Transverse colon (tissue), 3 donors: ENCODE measurements at regions not wholly inside any gene's neighbourhood (a gene's known extent, or its start where the extent isn't known, plus 50 kb on each side); places are given as distances from the start of the nearest gene placed in this dataset.

Experiments
- POLR2A ChIP-seq: fragments of 450-650 bp; IDR thresholded peaks from one replicate; pipeline ENCODE4 v1.6.1; 2016; ENCODE audit warnings: antibody characterized with exemption, mild to moderate bottlenecking, moderate library complexity
- TF ChIP-seq, protein P1 (sequence below), 5 experiments: fragments of 200-600 bp in 3 of 5; fragments of 450-650 bp in 2 of 5; sonication (generic) in 3 of 5; IDR thresholded peaks; 1 replicate in 2 of 5; 2 replicates in 3 of 5; pipeline ENCODE4 v1.5.1; 2016 to 2017; ENCODE audit warnings: antibody characterized with exemption in 5 of 5, inconsistent platforms in 3 of 5, mild to moderate bottlenecking in 2 of 5, moderate library complexity in 1 of 5

- no peak for TF ChIP-seq POLR2A
- TF ChIP-seq, protein P1, sequence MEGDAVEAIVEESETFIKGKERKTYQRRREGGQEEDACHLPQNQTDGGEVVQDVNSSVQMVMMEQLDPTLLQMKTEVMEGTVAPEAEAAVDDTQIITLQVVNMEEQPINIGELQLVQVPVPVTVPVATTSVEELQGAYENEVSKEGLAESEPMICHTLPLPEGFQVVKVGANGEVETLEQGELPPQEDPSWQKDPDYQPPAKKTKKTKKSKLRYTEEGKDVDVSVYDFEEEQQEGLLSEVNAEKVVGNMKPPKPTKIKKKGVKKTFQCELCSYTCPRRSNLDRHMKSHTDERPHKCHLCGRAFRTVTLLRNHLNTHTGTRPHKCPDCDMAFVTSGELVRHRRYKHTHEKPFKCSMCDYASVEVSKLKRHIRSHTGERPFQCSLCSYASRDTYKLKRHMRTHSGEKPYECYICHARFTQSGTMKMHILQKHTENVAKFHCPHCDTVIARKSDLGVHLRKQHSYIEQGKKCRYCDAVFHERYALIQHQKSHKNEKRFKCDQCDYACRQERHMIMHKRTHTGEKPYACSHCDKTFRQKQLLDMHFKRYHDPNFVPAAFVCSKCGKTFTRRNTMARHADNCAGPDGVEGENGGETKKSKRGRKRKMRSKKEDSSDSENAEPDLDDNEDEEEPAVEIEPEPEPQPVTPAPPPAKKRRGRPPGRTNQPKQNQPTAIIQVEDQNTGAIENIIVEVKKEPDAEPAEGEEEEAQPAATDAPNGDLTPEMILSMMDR (IDR thresholded peaks at IDR 0.05) = no peak
Measured at GRCh38 chr15:95758451-95758850, 572.0 kb upstream of the NR2F2 start.
